ENCODE measurements at regions not wholly inside any gene's neighbourhood (a gene's known extent, or its start where the extent isn't known, plus 50 kb on each side); places are given as distances from the start of the nearest gene placed in this dataset.
A peak's percentile ranks its signal among the peaks of the same experiment; 100 is the strongest.

DNA sequence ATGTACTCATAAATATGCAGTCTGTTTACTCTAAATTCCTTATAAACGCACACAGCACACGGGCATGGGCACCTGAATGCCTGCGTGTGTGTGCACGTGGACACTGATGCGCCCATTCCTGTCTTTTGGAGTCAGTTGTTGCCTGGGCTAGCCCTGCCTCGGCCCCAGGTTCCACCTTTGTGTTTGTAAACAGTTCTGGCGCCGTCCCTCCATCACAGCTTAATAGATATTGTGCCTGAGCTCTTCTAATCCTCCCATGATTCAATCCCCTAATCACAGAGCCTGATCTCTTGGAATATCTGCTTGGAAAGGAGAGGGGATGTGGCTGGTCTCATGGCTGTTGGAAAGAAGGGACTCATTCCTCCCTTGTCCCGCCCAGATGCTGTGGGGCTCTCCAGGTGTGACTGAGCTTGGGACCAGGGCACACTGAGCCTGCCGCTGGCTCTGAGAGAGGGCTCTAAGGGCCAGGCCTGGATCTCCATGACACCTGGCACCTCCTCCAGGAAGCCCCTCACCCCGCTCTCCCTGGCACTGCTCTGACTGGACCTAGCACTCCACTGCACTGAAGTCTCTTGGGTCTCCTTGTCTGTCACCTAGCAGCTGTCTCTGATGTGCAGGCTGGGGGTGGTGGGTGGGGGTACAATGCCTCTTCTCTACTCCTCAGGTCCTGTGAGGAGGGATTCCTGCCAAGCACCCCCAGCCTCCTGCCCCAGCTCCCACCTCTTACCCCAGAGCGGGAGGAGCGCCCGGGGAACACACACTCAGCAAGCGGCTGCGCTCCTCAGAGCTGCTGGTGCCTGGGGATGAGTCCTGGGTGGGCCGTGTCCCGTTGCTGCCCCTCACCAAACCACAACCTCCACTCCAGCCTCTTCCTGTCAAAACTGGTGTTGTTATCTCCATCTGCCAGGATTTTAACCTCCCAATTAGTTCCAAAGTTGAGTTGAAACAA, 181.3 kb downstream of the INHBB start:
- ChIA-PET CTCF (ENCODE audit: low intra/inter-chr PET ratio, low total read pairs) (no interaction called here), POLR2A (interaction anchor here (0.9 to 2.1 kb wide), 4 partner anchors 12 to 61 kb away, joined by 3 to 10 read pairs (median 4); no protein-coding TSS in a partner anchor)
- Histone ChIP-seq H3K27ac (ENCODE audit: extremely low read length, insufficient read depth, low read length) (no peak overlapping the region), H3K9me3 (ENCODE audit: low read length) (no peaks in the 10 kb centered on the region), H2AFZ (ENCODE audit: low read length) (no peak overlapping the region), H3K4me2 (ENCODE audit: low read depth, low read length) (no peak overlapping the region), H3K4me3 (replicated peaks in 1 of 3; ENCODE audit: insufficient read depth in 1 of 3, low read depth in 2 of 3, low read length in 3 of 3) (no peak overlapping the region), H3K27me3 (ENCODE audit: control insufficient read depth in 1 of 2, insufficient read depth in 2 of 2, low read length in 2 of 2) (peaks cover 0 to 6% of the 10 kb centered on the region in 2 experiments; a peak in 2 of 5 replicates), H3K79me2 (ENCODE audit: insufficient read depth, low read length) (no peaks in the 10 kb centered on the region), H3K36me3 (replicated peaks in 1 of 2; ENCODE audit: control insufficient read depth in 1 of 2, insufficient read depth in 2 of 2, low read length in 2 of 2) (no peaks in the 10 kb centered on the region), H4K20me1 (ENCODE audit: insufficient read depth, low read length) (no peaks in the 10 kb centered on the region), H3K4me1 (ENCODE audit: insufficient read depth, low read length) (peaks cover 71% of the 10 kb centered on the region), H3K9ac (ENCODE audit: insufficient read depth, low read depth, low read length) (no peak overlapping the region)
- in situ Hi-C loops (cut with HindIII; ENCODE audit: extremely low pct_ligation_motif_present, low pct_unique_long_range_greater_than_20kb) (no loop called here), intact Hi-C loops (cut with micrococcal nuclease; ENCODE audit: unreplicated experiment) (no loop called here)
- no TSS peak for BruUV-seq (replicated peaks)
- ATAC-seq = no peak
- 0 out of 2 replicates have a peak, but pooled peaks have one; percentile 17 for TF ChIP-seq ZNF235 (CRISPR knock-in tag; IDR thresholded peaks at IDR 0.05; ENCODE audit: borderline replicate concordance)
- TF ChIP-seq PITX1 (CRISPR knock-in tag; IDR thresholded peaks at IDR 0.05) = 0 out of 2 replicates have a peak, but pooled peaks have one; percentile 8
- TF ChIP-seq GABPB1 (CRISPR knock-in tag; IDR thresholded peaks at IDR 0.05) = 0 out of 2 replicates have a peak, but pooled peaks have one; percentile 25
- TF ChIP-seq, protein P1, sequence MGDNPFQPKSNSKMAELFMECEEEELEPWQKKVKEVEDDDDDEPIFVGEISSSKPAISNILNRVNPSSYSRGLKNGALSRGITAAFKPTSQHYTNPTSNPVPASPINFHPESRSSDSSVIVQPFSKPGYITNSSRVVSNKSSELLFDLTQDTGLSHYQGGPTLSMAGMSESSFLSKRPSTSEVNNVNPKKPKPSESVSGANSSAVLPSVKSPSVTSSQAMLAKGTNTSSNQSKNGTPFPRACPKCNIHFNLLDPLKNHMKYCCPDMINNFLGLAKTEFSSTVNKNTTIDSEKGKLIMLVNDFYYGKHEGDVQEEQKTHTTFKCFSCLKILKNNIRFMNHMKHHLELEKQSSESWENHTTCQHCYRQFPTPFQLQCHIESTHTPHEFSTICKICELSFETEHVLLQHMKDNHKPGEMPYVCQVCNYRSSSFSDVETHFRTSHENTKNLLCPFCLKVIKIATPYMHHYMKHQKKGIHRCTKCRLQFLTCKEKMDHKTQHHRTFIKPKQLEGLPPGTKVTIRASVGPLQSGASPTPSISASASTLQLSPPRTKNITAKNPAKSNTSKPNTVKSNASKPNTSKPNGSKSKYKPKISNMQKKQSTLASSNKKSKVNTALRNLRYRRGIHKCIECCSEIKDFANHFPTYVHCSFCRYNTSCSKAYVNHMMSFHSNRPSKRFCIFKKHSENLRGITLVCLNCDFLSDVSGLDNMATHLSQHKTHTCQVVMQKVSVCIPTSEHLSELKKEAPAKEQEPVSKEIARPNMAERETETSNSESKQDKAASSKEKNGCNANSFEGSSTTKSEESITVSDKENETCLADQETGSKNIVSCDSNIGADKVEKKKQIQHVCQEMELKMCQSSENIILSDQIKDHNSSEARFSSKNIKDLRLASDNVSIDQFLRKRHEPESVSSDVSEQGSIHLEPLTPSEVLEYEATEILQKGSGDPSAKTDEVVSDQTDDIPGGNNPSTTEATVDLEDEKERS (CRISPR knock-in tag; IDR thresholded peaks at IDR 0.05) = peak; percentile 9; the same call in 1 of the 2 replicates
- no peak for TF ChIP-seq ZNF513 (CRISPR knock-in tag; conservative IDR thresholded peaks at IDR 0.05)
- TF ChIP-seq, protein P2, sequence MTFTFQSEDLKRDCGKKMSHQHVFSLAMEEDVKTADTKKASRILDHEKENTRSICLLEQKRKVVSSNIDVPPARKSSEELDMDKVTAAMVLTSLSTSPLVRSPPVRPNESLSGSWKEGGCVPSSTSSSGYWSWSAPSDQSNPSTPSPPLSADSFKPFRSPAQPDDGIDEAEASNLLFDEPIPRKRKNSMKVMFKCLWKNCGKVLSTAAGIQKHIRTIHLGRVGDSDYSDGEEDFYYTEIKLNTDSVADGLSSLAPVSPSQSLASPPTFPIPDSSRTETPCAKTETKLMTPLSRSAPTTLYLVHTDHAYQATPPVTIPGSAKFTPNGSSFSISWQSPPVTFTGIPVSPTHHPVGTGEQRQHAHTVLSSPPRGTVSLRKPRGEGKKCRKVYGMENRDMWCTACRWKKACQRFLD (CRISPR knock-in tag; IDR thresholded peaks at IDR 0.05; ENCODE audit: borderline replicate concordance) = 0 out of 2 replicates have a peak, but pooled peaks have one; percentile 5
- TF ChIP-seq EHMT2 (IDR thresholded peaks at IDR 0.05; ENCODE audit: borderline replicate concordance, low read depth, low read length) = no peak
- WGBS (ENCODE audit: low lambda C conversion rate) = 83% methylated on average over 17 of the region's 18 CpGs
- FAIRE-seq = no peak
- no peak for DNase-seq (ENCODE audit: low spot score)
